ENCODE measurements at regions not wholly inside any gene's neighbourhood (a gene's known extent, or its start where the extent isn't known, plus 50 kb on each side); places are given as distances from the start of the nearest gene placed in this dataset. TPM values are rescaled to one million over a fixed set of nuclear protein-coding genes. Genes with fewer than 3 reads are reported as not detected.

DNA sequence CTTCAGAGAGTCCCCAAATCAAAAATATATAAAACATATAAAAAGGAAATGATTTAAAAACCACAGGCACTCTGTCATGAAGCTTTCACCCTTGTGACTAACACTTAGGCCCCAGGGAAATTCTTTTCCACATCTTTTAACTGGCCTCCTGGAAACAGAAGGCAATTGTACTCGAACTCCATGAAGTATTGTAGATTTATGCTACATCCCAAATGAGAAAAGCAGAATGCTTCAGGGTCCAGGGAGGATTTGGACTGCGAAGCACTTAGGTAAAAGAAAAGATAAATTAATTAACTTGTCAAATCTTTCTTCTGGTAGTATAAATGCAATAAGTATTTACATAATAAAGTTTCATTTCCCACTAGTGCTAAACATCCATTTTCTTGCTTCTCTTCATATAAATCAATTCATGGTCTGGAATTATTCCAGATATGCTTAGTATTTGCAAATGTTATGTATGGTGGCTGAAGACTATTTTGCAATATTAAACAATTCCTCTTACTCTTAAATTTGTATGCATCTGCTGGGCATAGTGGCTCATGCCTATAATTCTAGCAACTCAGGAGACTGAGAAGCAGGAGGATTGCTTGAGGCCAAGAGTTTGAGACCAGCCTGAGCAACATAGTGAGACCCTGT is 64.9 kb upstream of the ELL2 start:
- no peaks in the 10 kb centered on the region for H3K36me3 Mint-ChIP-seq (ENCODE audit: low read depth)
- no peaks in the 10 kb centered on the region for H3K4me1 Mint-ChIP-seq (ENCODE audit: low read depth)
- DNase-seq: no peak
- no peak overlapping the region for H3K4me3 Mint-ChIP-seq
- no peaks in the 10 kb centered on the region for H3K27me3 Mint-ChIP-seq (ENCODE audit: low read depth)
- no peak overlapping the region for H3K27ac Mint-ChIP-seq
- CTCF ChIA-PET: no interaction called here
- intact Hi-C loops (cut with micrococcal nuclease): no loop called here
- H3K9me3 Mint-ChIP-seq: no peaks in the 10 kb centered on the region

DNA sequence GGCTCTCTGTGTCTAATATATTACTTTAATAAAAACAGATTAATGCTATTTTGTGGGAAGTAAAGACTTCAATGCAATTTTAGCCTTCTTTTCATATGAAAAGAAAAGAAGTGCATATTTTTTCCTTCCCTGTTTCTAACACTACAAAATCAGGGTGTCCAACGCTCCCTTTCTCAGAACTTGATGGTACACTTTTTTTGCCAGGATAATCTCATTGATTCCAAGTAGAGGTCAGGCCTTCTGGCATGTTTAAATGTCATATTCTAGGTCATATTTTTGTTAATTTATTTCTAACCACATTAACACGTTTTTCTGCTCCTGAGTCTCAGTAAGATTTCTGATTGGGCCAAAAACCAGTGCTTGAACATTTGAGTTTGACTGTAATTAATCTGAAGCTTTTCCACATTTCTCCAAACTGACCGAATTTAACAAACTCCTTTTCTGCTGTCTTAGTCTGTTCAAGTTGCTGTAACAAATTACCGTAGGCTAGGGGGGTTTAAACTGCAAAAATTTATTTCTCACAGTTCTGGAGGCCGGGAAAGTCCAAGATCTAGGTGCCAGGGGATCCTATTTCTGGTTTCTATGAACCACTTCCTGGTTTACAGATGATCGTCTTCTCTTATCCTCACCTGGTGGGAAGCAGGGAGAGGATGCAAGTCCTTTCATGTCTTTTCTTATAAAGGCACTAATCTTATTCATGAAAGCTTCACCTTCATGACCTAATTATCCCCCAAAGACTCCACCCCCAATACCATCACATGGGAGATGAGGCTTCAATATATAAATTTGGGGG is 63.2 kb upstream of the ELL2 start:
- DNase-seq: no peak
- CTCF ChIA-PET: no interaction called here
- intact Hi-C loops (cut with micrococcal nuclease): no loop called here
- H3K27me3 Mint-ChIP-seq (ENCODE audit: low read depth): no peaks in the 10 kb centered on the region
- H3K4me1 Mint-ChIP-seq (ENCODE audit: low read depth): no peaks in the 10 kb centered on the region
- H3K36me3 Mint-ChIP-seq (ENCODE audit: low read depth): no peaks in the 10 kb centered on the region
- H3K4me3 Mint-ChIP-seq: no peak overlapping the region
- no peaks in the 10 kb centered on the region for H3K9me3 Mint-ChIP-seq
- H3K27ac Mint-ChIP-seq: no peak overlapping the region

DNA sequence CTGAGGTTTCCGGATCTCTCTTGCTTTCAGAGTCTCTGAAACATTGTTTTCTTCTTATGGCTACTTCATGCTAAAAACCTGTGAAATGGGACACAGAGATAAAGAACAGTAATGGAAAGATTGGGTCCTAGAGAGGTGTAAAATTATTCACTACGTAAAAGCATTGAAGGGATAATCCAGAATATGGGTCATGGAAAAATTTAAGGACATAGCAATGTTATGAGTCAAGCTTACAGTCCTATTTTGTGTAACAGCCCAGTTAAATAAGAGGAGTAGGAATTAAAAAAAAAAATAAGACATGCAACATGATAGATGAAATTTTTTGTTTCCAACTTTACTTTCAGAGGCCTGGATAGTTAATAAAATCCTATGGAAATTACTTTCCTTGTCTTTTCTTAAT is 61.9 kb upstream of the ELL2 start:
- Mint-ChIP-seq H3K27ac (no peak overlapping the region), H3K4me1 (ENCODE audit: low read depth) (no peaks in the 10 kb centered on the region), H3K27me3 (ENCODE audit: low read depth) (peaks cover 4% of the 10 kb centered on the region), H3K4me3 (no peak overlapping the region), H3K9me3 (no peaks in the 10 kb centered on the region), H3K36me3 (ENCODE audit: low read depth) (no peaks in the 10 kb centered on the region)
- DNase-seq: no peak
- CTCF ChIA-PET: no interaction called here
- intact Hi-C loops (cut with micrococcal nuclease): no loop called here

DNA sequence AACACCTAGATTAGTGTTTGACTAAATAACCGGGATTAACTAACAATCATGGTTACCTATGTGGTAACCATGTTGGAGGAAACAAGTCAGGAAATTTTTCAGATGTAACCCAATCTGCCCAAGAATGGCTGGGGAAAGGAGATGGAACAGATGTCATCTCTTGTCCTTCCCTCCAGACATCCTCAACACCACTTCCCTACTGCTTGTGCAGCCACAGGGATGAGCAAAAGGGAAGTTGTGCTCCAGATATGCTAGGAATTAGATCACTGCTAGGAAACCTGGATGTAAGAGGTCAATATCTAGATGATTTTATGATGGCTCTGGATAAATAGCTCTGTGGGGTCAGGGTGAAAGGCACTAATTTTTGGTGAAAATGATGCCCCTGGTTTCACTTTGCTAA is 61.3 kb upstream of the ELL2 start:
- Mint-ChIP-seq H3K4me1 (ENCODE audit: low read depth) (no peaks in the 10 kb centered on the region), H3K36me3 (ENCODE audit: low read depth) (no peaks in the 10 kb centered on the region), H3K4me3 (no peak overlapping the region), H3K9me3 (no peaks in the 10 kb centered on the region), H3K27ac (no peak overlapping the region), H3K27me3 (ENCODE audit: low read depth) (peaks cover 4% of the 10 kb centered on the region)
- DNase-seq: no peak
- intact Hi-C loops (cut with micrococcal nuclease): no loop called here
- CTCF ChIA-PET: no interaction called here

DNA sequence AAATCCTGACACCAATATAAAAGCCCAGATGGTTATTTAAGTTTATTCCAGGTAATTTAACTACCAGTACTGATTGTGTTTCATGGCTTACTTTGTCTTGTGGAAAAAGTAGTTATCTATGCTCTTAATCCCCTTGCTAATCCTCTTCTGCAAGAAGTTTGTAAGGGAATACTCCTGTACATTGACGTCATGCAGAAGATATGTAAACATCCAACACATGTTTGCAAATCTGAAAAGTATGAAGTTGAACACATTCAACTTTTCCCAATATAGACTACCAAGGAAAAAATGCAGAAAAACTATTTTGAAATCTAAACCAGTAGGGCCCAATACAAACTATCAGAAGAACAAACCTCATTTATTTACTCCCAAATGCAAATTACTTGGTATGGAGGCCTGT is 56.3 kb upstream of the ELL2 start:
- no peaks in the 10 kb centered on the region for H3K4me1 Mint-ChIP-seq (ENCODE audit: low read depth)
- intact Hi-C loops (cut with micrococcal nuclease): no loop called here
- H3K27me3 Mint-ChIP-seq (ENCODE audit: low read depth): peaks cover 4% of the 10 kb centered on the region
- H3K27ac Mint-ChIP-seq: no peak overlapping the region
- CTCF ChIA-PET: no interaction called here
- H3K9me3 Mint-ChIP-seq: peaks cover 1% of the 10 kb centered on the region
- no peak overlapping the region for H3K4me3 Mint-ChIP-seq
- no peaks in the 10 kb centered on the region for H3K36me3 Mint-ChIP-seq (ENCODE audit: low read depth)
- no peak for DNase-seq

DNA sequence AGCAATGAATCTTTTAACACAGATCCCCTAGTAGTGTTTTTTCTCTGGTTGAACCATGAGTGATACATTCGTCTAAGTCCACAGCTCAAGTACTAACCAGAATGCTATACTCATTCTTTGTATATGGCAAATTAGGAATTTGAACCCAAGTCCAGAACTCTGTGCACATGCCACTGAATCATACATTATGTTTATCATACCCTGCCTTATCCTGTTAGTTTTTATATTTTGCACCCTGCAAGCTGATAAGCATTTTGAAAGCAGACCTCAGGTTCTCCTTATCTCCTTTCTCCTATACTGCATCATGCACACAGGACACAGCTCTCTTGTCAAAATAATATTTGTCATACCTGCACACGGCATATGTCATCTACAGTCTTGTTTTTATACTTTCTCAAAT is 54.6 kb upstream of the ELL2 start:
- Mint-ChIP-seq H3K4me3 (no peak overlapping the region), H3K27me3 (ENCODE audit: low read depth) (peaks cover 4% of the 10 kb centered on the region), H3K4me1 (ENCODE audit: low read depth) (no peaks in the 10 kb centered on the region), H3K9me3 (peaks cover 1% of the 10 kb centered on the region), H3K27ac (no peak overlapping the region), H3K36me3 (ENCODE audit: low read depth) (no peaks in the 10 kb centered on the region)
- CTCF ChIA-PET: no interaction called here
- no peak for DNase-seq
- intact Hi-C loops (cut with micrococcal nuclease): no loop called here

DNA sequence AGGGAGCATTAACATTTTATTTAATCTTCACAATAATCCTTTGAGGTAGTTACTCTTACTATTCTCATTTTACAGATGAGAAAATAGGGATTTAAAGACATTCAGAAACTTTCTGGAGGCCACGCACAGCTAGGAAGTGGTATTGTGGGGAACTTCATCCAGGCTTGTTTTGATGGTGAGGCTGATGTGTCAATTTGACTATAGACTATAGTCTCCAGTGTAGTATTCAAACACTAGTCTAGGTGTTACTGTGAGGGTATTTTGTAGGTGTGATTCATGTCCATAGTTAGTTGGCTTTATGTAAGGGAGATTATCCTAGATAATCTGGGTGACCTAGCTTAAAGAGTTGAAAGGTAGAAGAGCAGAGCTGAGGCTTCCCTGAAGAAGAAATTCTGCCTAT is 54.1 kb upstream of the ELL2 start:
- no peak overlapping the region for H3K27ac Mint-ChIP-seq
- CTCF ChIA-PET: no interaction called here
- H3K4me1 Mint-ChIP-seq (ENCODE audit: low read depth): no peaks in the 10 kb centered on the region
- intact Hi-C loops (cut with micrococcal nuclease): no loop called here
- DNase-seq: no peak
- peaks cover 1% of the 10 kb centered on the region for H3K9me3 Mint-ChIP-seq
- H3K36me3 Mint-ChIP-seq (ENCODE audit: low read depth): no peaks in the 10 kb centered on the region
- peaks cover 4% of the 10 kb centered on the region for H3K27me3 Mint-ChIP-seq (ENCODE audit: low read depth)
- no peak overlapping the region for H3K4me3 Mint-ChIP-seq

DNA sequence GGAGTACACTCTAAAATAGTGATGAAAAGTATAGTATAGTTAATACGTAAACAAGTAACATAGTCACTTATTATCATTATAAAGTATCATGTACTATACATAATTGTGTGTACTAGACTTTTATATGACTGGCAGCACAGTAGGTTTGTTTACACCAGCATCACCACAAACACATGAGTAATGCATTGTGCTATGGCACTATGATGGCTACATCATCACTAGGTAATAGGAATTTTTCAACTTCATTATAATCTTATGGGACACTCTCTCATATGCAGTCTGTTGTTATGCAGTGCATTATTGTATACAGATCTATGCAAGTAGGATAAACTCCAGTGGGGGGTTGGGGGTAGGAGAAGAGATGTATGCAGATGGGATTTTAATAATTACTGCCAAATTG is 52.7 kb upstream of the ELL2 start:
- H3K4me3 Mint-ChIP-seq: no peak overlapping the region
- DNase-seq: no peak
- no peak overlapping the region for H3K27ac Mint-ChIP-seq
- H3K27me3 Mint-ChIP-seq (ENCODE audit: low read depth): peaks cover 4% of the 10 kb centered on the region
- CTCF ChIA-PET: interaction anchor here (0.7 kb wide), 1 partner anchor 205 kb away, joined by 3 read pairs; no protein-coding TSS in a partner anchor
- no peaks in the 10 kb centered on the region for H3K36me3 Mint-ChIP-seq (ENCODE audit: low read depth)
- no peaks in the 10 kb centered on the region for H3K4me1 Mint-ChIP-seq (ENCODE audit: low read depth)
- intact Hi-C loops (cut with micrococcal nuclease): no loop called here
- peaks cover 1% of the 10 kb centered on the region for H3K9me3 Mint-ChIP-seq

DNA sequence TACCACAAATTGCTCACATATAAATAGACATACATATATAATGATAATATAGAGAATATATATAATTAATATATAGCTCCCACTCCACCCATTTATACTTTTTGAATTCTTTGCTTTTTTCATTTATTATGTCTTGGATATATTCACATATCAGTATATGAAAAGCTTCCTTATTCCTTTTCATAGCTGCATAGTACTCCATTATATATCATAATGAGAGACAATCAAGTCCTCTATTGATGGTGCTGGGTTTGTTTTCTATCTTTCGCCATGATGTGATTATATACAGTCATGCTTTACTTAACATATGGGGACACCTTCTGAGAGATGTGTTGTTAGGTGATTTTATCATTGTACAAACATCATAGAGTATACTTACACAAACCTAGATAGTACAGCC is 51.6 kb upstream of the ELL2 start:
- no peak overlapping the region for H3K27ac Mint-ChIP-seq
- no peaks in the 10 kb centered on the region for H3K36me3 Mint-ChIP-seq (ENCODE audit: low read depth)
- CTCF ChIA-PET: no interaction called here
- H3K4me1 Mint-ChIP-seq (ENCODE audit: low read depth): no peaks in the 10 kb centered on the region
- DNase-seq: no peak
- intact Hi-C loops (cut with micrococcal nuclease): no loop called here
- H3K9me3 Mint-ChIP-seq: peaks cover 5% of the 10 kb centered on the region
- no peak overlapping the region for H3K4me3 Mint-ChIP-seq
- H3K27me3 Mint-ChIP-seq (ENCODE audit: low read depth): no peaks in the 10 kb centered on the region

DNA sequence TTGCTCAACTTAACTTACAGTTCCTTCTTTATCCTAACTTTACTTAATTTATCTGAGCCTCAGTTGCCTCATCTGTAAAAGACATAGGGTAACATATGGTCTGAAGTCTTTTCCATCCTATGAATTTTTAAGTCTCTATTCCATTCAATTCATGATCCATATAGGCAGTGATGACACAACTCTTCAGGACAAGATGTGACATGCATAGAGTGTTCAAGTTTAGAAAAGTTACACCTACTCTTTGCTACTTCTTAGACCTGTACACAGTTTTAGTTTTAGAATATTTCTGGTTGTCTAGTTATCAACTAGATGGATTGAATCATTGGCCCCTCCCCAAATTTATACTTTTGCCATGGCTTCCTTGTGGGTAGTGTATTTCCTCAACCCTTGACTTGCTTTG is 50.7 kb upstream of the ELL2 start:
- intact Hi-C loops (cut with micrococcal nuclease): no loop called here
- DNase-seq: no peak
- H3K4me3 Mint-ChIP-seq: no peak overlapping the region
- no peaks in the 10 kb centered on the region for H3K4me1 Mint-ChIP-seq (ENCODE audit: low read depth)
- no peaks in the 10 kb centered on the region for H3K27me3 Mint-ChIP-seq (ENCODE audit: low read depth)
- CTCF ChIA-PET: no interaction called here
- H3K9me3 Mint-ChIP-seq: peaks cover 5% of the 10 kb centered on the region
- no peaks in the 10 kb centered on the region for H3K36me3 Mint-ChIP-seq (ENCODE audit: low read depth)
- no peak overlapping the region for H3K27ac Mint-ChIP-seq

Small RNAs in the stretch of these regions (microRNA-seq; reads per million reads assigned to microRNA genes)
- not detected for gene MIR583 (ENCODE audit: borderline microRNAs expressed, borderline replicate concordance)
